Activated CD4-positive, alpha-beta T cell treated with anti-CD3 and anti-CD28 coated beads for 24 hours (primary cell): ENCODE measurements at regions not wholly inside any gene's neighbourhood (a gene's known extent, or its start where the extent isn't known, plus 50 kb on each side); places are given as distances from the start of the nearest gene placed in this dataset.

Experiments used
- DNase-seq, 2 donors: peaks; one replicate each; pipeline ENCODE4 v3.0.0-alpha.2; 2020; ENCODE audit warnings: low read depth in 2 of 2

DNA sequence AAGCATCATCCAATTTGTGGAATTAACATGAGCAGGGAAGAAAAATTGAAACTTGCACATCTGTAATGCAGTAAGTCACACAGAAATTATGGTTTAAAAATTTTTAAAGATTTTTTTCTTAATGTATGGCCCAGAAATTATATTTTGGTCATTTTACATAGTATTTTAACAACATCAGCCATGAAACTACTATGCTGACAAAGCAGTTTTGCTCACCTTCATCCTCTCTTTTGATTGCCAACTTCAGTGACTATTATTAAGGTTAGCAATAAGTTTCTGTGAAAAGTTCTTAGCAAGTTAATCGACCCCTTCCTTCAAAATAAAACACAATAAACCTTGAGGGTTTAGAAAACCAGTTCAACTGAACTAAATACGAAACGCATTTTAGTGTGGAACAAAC lies 1347.0 kb downstream of the EPHA7 start:
- DNase-seq, result no peak

DNA sequence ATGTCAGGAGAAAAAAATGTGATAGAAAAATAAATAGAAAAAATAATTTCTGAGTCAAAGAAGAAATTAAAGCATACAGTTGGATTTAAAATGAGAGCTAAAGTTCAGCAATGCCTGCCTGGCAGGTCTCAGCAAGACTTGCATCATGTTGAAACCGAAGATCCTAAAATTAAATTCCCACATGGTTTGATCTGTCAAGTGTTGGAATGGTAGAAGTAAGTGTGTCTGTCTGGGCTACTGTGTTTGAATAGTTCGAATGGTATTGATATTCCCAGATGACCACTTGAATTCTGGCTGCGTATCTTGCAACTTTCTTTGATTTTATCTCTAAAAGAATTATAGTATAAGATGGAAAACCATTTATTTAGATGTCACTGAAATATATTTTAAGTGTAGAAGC lies 1349.6 kb downstream of the EPHA7 start:
- no peak for DNase-seq

DNA sequence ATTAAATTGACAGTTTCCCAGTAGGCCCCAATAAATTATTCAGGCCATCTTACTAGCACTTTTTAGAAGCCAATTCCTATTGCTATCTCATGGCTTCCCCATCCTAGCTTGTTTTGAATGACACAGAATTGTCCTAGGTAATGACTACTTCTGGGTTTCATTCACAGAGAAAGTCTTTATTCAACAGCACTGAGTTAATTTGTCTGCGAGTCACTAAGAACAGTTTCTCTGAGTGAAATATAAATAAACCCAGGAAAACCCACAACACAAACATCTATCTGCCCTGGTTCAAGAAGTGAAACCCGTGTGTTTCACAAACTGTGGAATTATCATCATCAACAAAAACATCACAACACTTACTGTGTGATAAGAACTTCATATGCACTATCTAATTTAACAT lies 1366.8 kb downstream of the EPHA7 start:
- no peak for DNase-seq

DNA sequence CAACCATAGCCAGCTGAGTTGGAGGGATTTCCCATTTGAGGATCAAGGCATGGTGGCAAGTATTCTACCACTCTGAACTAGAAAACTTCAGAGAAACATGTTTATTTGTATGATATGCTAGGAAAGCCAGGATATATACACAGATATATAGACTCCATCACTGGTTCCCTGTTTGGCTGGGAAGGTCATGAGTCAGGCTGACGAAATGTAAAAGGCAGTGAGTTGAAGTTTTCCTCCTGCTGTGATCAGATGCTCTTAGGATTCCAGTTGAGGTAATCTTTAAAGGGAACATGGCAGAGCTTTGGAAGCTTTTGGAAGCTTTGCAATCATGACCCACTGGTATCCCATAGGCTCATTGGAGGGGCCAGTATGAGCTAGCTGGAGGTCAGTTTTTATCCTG lies 1369.1 kb downstream of the EPHA7 start:
- no peak for DNase-seq

DNA sequence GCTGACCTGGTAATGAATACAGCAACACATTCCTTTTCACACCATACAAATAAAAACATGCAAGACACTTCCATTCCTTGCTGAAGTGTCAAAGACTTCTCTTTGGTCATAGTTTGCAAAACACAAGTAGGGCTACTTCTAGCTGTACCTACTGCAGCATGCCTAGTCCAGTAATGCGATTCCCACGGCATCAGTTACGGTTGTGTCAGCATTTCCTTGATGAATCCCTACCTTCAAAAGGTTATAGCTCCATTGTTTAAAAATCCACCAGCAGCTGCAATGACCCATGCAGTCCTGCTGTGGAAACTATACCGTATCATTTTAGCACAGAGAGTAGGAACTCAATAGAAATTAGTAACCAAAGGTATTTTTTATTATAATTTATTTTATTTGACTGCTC lies 1371.5 kb downstream of the EPHA7 start:
- DNase-seq, result no peak

DNA sequence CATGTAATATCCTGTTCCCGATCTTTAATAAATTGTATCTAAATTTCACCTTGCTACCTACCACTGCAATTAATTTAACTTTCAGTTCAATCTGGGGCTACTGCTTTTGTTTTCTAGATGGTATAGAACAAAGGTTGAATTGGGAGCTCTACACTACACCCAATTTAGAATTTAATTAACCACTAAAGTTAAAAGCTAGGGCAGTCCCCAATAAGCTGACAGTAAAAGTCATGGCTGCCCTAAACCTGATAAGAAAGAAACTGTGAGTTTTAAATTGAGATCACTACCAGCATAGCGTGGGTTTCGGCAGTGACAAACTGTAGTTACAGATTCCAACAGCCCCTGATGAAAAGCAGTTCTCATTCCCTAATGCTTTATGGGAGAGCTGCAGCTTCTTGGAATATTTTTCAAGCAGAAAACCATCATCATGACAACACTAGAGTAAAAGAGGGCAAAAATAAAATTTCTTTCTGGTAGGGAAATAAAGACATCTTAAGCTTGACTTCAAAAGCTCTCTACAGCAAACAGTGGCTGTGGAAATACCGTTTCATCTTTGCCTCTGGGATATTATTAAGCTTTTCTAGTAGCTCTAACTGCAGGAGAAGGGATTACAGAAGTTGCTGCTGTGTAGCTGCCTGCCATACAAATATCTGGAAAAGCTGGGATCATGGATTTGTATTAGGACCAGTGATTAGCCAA lies 1372.1 kb downstream of the EPHA7 start:
- no peak for DNase-seq

DNA sequence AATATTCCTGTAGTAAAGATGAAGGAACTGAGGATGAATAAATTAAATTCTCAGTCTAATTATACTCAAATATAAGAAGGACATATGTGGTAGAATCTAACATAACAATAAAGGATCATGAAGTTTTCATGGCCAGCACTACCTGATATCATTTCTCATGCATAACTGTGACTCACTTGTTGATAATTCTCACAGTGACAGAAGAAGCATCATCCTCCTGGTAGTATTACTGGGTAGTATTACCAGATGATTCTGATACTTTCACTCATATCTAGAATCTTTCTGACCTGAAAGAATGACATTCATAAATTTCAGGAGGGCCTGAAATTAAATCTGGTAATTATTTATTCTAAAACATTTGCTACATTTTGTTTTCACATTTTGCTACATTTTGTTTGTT lies 1375.0 kb downstream of the EPHA7 start:
- DNase-seq, result no peak

DNA sequence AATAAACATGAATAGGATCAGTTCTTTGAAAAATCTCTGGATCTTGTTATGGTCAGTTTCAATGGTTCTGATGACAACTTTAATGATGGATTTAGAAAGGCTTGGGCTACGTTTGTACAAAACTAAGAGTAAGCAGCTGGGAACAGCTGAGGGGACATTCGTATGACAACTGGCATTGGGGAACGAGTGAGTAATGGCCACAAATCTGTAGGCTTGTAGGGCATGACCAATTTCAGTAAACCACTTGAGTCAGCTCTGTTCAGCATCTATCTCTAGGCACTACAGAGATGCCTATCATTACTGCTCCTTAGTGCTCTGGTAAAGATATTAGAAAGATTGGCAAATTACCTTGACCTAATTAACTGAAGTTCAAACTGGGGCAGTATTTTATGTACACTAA lies 1375.6 kb downstream of the EPHA7 start:
- no peak for DNase-seq

DNA sequence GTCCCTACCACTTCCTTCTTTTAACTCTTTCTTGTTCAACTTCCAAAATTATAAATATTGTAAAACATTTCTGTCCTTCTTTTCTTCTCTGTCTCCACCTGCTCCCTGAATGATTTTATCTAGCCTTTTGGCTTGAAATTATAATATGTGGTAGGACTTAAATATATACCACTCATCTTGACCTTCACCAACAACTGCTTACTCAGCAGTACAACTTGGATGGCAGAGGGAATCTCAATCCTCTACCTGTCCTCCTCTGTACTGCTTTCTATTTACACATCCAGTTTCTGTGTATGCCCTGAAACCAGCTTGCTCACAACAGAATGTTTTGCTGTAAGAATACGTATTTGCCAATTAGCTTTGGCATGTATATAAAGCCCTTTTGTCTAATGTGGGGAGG lies 1392.5 kb downstream of the EPHA7 start:
- DNase-seq, result no peak

DNA sequence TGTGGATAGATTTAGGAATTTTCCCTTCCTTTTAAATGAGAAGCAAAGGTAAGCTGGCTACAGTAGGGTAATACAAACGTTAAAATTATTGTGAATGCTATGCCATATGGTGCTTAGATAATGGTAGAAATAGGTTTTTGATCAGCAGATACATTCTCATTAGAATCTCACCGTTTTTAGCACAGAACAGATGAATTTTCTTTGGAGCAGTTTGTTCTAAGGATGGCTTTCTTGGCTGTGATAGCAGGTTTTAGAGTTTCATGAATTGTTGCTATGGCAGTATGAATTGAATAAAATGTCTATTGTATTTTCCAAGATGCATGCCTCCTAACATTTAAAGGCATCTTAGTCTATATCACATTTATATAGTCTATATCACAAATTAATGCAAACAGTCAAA lies 1394.5 kb downstream of the EPHA7 start:
- no peak for DNase-seq

DNA sequence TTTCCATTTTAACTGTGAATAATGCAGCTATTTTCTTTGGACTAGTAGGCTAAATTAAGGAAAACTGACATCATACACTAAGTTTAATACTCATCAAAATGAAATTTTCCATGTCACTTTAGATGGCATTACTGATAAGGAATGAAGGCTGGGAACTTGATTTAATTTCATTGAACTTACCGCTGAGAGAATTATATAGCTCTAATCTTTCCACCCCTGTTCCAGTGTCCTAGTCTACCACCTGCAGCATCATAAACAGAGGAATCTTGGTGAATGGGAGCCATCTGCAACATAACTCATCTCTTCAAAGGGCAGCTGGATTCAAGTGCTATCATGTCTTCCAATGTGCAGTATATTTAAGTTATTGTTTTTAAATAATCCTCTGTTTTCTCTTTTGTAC lies 1395.2 kb downstream of the EPHA7 start:
- DNase-seq, result no peak

DNA sequence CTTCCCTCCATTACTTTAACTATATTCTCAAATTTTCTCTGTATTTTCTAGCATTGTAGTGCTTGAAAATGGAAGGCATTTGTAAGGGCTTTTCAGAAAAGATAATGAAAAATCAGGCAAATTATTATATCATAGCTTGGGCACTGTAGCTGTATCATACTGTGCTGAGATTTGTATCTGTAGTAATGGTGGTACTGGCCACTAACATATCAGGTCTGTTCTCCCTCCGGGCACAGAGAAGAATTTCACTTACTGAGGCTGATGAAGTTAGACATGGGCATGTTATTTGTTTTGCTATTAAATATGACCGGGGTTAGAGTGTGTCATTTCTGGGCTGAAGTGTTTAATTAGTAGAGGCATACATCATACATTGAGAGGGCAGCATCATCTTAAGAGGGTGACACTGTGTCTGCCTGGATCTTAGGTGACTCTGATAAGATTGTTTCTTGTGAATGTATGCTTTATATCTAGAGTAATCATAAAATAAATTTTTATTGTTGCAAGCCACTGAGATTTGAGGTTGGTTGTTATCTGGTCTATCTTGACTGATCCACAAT lies 1395.9 kb downstream of the EPHA7 start:
- DNase-seq, result no peak

DNA sequence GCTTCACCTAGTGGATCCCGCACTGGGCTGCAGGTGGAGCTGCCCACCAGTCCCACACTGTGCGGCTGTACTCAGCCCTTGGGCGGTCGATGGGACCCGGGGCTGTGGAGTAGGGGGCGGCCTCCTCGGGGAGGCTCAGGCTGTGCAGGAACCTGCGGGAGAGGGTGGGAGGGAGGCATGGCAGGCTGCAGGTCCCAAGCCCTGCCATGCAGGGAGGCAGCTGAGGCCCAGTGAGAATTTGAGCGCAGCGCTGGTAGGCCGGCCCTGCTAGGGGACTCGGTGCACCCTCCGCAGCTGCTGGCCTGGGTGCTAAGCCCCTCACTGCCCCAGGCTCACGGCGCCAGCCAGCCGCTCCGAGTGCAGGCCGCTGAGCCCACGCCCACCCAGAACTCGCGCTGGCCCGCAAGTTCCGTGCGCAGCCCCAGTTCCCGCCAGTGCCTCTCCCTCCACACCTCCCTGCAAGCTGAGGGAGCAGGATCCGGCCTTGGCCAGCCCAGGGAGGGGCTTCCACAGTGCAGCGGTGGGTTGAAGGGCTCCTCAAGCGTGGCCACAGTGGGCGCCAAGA lies 1407.6 kb downstream of the EPHA7 start:
- no peak for DNase-seq

DNA sequence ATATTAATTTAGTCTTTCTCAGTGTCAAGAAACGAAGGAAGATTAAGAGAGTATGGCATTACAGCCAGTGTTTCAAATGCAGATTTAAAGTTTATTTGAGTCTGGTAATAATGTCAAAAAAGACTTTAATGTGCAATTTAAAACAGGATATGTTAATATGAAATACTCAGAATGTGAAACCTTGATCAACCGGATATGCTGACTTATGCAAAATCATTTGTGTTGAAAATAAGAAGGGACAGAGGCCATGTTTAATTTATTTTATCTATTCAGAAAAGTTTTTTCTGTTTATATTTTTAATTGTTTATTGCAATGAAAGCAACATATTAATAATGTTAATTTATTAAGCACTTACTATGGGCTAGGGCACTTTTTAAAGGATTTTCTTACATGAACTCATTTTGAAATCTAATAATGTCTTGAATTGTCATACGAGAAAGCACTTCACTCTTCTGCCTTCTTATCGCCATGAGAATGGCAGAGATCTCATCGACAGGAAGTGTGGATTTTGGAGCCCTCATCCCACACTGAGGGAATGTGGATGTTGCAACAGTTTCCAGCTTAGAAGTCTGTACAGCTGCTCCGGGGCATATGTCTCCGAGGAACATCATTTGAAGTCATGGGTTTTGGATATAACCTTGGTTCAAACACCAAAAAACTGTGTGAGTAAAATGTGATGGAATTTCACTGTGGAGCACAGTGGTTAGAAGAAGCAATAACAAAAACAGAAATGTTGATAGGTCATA lies 1410.4 kb downstream of the EPHA7 start:
- DNase-seq, result no peak

DNA sequence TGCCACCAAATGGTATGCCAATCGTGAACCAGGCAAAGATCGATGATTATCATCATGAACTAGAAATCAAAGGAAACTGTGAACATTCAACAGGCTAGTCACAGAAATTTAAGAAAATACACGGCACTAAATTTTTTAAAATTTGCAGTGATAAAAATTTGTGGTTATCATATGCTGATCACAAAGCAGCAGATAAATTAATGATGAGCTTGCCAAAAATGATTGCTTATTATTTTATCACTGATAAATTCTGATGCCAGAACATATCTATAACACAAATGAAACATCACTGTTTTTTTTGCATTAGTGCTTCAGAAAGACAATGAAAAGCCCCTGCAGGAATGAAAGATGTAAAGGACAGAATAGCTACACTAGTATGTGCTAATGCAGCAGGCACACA lies 1413.2 kb upstream of the MAP3K7 start:
- no peak for DNase-seq

DNA sequence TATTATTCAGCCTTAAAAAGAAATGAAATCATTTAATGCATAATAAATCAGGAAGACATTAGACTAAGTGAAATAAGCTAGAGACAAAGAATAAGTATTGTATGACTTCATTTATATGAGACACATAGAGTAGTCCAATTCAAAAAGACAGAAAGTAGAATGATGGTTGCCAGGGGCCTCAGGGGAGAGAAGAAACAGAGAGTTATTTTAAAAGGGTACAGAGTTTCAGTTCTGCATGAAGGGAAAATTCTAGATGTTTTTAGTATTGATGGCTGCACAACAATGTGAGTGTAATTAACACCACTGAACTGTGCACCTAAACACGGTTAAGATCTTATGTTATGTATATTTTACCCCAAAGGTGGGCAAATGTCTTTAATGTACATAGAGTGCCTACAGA lies 1407.9 kb upstream of the MAP3K7 start:
- no peak for DNase-seq

DNA sequence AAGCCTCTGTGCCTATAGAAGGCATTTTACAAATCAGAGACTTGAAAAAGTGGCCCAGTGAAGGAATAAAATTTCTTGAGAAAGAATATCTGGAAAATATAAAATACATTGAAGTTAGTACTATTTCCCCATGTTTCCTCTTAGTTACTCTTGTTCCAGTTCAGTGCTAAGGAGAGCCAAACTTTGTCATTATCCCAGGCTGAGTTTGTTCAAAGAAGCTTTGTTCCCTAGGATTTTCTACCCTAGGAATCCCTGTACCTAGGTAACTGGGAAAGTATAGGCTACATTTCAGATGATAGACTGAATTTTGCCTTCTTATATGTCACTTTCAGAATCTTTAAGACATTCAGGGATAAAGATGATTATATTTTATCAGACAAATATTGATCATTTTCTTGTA lies 1395.7 kb upstream of the MAP3K7 start:
- no peak for DNase-seq

DNA sequence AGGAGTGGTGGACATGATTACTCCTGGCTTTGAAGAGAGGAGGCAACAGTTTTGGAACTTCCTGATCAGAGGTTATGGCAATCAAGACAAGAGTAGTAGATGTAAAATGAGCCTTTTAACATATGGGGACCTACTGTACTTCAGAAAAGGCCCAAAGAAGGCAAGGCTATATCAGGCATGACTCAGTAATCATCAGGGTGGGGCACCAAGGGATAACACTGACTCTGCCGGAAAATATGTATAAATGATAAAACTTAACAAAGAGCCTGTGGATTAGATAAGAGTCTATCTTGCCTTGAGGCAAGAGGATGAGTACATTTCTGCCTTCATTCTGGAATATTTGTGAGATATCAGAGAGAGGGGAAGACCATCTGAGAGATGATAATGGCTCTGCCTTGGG lies 1389.9 kb upstream of the MAP3K7 start:
- no peak for DNase-seq

DNA sequence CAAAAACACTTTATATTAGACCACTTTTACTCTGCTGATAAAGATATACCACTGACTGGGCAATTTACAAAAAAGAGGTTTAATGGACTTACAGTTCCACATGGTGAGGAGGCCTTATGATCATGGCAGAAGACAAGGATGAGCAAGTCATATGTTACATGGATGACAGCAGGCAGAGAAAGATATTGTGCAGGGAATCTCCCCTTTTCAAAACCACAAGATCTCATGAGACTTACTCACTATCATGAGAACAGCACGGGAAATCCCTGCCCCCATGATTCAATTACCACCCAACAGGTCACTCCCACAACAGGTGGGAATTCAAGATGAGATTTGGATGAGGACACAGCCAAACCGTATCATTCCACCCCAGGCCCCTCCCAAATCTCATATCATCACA lies 1383.8 kb upstream of the MAP3K7 start:
- no peak for DNase-seq

DNA sequence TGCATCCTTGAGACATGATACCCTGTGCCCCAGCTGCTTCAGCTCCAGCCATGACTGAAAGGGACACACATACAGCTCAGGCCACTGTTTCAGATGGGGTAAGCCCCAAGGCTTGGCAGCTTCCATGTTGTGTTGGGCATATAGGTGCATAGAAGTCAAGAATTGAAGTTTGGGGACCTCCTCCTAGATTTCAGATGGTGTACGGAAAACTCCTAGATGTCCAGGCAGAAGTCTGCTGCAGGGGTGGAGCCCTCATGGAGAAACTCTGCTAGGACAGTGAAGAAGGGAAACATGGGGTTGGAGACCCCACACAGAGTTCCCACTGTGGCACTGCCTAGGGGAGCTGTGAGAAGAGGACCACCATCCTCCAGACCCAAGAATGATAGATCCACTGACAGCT lies 1379.0 kb upstream of the MAP3K7 start:
- DNase-seq, result no peak

DNA sequence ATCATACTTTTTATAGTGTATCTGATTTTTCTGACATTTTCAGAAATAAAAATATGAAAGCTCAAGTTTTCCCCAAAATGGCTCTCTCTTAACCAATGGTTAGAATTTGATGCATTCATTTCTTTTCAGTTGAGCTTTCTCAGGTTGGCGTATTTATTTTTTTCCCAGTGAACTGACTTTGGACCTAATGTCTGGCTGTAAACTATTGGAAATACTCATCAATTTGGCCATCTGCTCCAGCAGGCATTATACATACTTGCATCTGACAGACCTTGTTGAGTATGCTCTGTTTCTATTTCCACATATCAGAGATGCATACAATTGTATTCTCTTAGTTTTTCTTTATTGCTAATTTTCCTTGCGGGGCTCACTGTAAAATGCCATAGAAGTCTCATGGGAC lies 1374.8 kb upstream of the MAP3K7 start:
- no peak for DNase-seq

DNA sequence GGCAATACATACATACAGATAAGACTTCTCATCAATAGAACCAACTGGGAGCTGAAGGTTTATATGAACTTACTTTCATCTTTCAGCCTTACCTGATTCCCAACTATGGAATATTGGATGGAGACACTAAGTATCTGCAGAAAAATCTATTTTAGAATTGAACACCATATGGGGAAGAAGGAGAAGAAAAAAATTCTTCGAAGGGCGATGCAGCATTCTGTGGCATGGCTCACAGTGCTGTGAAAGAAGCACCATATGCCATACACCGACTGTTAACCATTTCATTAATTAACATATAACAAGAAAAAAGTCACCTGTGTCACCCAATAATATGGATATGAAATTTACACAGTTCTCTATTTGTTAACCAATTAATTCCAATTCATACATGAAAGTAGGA lies 1374.4 kb upstream of the MAP3K7 start:
- DNase-seq, result no peak

DNA sequence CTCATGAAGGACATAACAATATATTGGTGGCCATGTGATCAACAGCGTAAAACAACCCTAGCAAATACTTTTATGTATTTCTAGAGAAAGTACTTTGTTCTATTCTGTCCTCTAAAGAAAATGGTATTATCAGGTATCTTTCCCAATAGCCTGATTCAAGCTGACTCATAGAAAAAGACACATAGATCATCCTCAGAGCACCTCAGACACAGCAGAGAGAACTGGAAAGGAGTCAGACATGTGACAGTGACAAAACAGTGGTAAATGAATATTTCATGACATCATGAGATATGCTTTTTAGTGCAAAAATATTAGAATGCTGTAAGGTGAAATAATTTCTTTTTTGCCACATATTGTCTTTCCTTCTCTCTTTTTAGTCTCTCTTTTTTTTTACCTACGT lies 1355.0 kb upstream of the MAP3K7 start:
- no peak for DNase-seq
